T47D (cell line): ENCODE measurements at regions not wholly inside any gene's neighbourhood (a gene's known extent, or its start where the extent isn't known, plus 50 kb on each side); places are given as distances from the start of the nearest gene placed in this dataset.

Experiments
- DNase-seq, 2 experiments: peaks; one replicate each; pipeline versions ENCODE4 v3.0.0 to v3.0.0-alpha.2; 2011 to 2012; ENCODE audit warnings: low read depth in 1 of 2, low spot score in 1 of 2
- JUND ChIP-seq: IDR thresholded peaks from 2 replicates; pipeline ENCODE4 v1.6.1; 2012; ENCODE audit warnings: low read depth
- in situ Hi-C: cut with HindIII; loops from 2 replicates; pipeline ENCODE4 v1.10.0; 2016; ENCODE audit warnings: low sequenced_read_pairs, low pct_unique_long_range_greater_than_20kb

DNA sequence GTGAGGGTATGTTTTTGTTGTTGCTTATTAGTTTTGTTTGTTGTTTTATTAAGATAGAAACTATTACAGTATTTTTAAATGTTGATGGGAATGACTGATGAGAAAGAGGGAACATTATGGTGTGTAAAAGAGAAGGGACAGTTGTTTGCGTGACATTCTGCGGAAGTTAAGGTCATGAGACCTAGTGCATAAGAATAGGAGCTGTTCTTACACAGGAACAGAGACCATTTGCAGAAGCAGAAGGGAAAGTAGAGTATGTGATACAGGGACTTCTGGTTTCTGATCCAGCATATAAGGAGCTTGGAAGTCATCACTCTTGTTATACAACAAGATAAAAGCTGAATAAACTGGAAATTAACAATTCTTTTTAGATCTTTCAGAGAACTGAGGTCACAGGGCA lies 299.2 kb upstream of the API5 start:
- in situ Hi-C loops: no loop called here
- no peak for DNase-seq

GRCh38 chr11:43021466-43021865 lies 290.3 kb upstream of the API5 start:
- in situ Hi-C loops: no loop called here
- peak in 1 of 2 experiments; percentile 18 for DNase-seq
- no peak for TF ChIP-seq JUND

More for the DNA sequence above, 299.2 kb upstream of the API5 start:
- TF ChIP-seq JUND: no peak

DNA sequence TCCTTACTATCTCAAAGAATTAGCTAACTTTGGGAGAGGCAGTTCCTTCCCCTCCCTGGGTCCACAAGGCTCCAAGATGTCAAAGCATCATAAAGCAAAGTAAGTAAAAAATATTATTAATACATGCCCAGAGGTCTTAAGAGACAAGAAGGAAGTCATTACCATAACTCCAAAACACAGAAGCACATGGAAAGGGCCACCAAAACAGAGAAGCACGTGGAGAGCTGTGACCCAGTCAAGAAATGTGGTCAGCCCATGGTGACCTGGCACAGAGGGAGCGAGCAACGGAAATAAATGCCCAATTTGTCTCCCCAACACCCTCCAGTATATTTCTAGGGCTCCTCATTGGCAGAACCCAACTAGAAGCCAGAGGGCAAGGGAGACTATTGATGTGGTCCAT lies 277.5 kb upstream of the API5 start:
- TF ChIP-seq JUND: no peak
- no peak for DNase-seq
- in situ Hi-C loops: no loop called here

DNA sequence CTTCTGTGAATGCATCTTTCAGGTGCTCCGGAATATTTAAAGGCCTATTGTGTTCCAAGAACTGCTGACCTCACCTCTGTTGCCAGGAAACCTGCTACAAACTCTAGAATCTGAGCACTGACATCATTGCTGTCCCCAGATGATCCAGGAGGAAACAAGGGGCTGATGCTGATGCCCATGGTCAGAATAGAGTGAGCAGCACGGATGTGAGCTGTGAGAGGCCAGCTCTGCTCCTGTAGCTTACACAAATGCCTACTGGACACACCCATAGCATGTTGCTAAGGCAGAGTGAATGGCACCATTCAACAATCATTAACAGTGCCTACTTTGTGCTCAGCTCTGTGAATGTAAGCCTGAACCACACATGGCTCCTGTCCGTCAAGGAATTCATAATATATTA lies 276.7 kb upstream of the API5 start:
- DNase-seq: no peak
- in situ Hi-C loops: no loop called here
- no peak for TF ChIP-seq JUND

DNA sequence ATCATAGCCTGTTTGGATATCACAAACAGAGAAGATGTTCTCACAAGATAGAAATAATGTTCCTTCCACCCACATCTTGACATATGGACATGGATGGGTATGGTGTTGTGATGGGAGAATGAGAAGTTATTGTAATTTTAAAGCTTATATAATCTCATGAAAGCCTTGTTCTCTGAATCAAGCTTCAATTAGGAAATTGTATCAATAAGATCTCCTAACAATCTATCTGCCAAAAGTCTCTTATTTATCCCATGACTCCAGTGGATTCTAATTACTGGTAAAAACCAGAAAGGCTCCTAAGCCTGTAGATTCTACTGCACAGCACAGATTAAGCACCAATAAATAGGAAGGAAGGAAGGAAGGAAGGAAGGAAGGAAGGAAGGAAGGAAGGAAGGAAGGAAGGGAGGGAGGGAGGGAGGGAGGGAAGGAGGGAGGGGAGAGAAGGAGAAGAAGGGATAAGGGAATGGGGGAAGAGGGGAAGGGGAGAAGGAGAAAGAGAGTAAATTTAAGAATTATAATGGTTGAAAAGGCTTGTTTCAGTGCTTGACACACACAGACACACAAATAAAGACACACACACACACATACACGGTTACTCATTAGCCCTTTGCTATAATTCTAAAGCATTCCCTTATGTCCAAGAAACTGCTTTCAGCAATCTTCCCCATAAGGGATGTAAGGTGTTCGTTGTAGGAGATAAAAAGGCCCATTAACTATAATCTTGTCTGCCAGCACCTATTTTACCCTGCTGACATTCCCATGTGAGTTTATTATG lies 258.0 kb upstream of the API5 start:
- in situ Hi-C loops: no loop called here
- no peak for TF ChIP-seq JUND

GRCh38 chr11:43067681-43068080 lies 244.1 kb upstream of the API5 start:
- no peak for DNase-seq
- in situ Hi-C loops: no loop called here
- TF ChIP-seq JUND: no peak

More for the DNA sequence above, 258.0 kb upstream of the API5 start:
- no peak for DNase-seq

DNA sequence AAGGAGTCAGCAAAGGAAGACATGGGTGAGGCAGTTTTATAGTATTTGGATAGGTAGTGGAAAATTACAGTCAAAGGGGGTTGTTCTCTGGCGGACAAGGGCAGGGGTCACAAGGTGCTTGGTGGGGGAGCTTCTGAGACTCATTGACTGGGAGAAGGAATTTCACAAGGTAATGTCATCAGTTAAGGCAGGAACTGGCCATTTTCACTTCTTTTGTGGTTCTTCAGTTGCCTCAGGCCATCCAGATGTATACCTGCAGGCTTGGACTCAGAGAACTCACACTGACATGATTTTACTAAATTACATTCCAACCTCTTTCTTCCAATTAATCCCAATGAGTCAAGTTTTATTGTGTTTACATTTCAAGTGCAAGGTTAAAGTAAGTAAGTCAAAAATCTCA lies 240.5 kb upstream of the API5 start:
- in situ Hi-C loops: no loop called here
- DNase-seq: no peak
- no peak for TF ChIP-seq JUND

DNA sequence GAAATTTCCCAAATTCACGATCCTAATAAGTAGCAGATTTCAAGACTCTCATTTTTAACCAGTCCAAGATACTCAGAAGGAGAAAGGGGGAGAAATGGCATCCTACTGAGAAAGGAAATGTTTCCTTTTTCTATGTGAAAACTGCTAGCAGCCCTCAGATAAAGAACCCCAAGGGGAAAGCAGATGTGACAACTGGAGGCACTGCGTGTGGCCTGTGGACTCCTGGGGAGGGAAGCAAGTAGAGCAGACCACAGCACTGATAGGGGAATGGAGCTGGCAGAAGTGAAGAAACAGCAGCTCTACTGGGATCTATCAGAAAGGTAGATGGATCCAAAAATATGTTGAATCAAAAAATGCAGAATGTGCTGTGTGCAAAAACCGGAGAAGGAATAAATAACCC lies 239.7 kb upstream of the API5 start:
- TF ChIP-seq JUND: no peak
- in situ Hi-C loops: no loop called here
- no peak for DNase-seq

DNA sequence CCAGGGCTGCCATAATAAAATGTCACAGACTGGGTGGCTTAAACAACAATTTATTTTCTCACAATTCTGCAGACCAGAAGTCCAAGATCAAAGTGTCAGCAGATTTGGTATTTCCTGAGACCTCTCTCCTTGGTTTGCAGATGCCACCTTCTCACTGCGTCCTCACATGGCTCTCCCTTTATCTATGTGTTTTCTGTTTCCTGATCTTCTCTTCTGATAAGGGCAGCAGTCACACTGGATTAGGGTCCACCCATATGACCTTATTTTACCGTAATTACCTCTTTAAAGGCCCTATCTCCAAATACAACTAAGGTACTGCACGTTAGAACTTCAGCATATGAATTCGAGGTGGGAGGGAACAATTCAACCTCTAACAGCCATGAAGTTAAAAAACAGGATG lies 238.9 kb upstream of the API5 start:
- no peak for DNase-seq
- no peak for TF ChIP-seq JUND
- in situ Hi-C loops: no loop called here

DNA sequence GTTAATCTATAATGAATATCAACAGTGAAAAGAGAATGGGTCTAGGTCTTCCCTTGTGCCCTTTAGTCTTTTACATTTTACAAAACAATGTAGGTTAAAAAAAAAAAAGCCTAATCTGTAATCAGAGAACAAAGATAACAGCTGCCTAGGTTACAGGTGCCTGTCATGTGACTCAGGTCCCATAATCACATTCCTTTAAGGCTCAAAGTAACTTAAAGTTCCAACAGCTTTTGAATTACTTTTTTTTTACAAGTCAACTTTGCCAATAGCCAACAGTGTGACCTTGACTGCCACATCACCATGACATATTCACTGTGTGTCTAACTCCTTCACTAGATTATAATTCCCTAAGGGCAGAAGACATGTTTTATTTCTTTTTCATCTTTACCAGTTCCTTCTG lies 237.0 kb upstream of the API5 start:
- in situ Hi-C loops: no loop called here
- TF ChIP-seq JUND: no peak
- DNase-seq: no peak

DNA sequence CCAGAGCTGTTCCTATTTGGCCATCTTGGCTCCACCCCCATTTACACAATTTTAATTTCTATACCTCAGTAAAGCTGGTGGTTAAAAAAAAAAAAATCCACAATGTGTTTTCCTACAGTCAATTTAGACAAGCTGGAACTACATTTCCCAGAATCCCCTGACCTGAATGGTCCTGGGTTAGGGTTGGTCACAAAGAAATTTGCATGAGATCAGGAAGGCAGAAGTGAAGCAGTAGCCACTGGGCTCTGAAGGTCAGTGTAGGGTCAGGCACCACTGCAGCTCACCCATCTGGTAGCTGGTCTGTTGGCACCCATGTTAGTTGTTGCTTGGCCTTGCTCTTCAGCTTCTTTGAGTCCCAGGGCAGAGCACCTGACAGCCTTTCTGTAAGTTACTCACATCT lies 210.7 kb upstream of the API5 start:
- DNase-seq: no peak
- in situ Hi-C loops: no loop called here
- TF ChIP-seq JUND: no peak

- no peak for DNase-seq
- in situ Hi-C loops: no loop called here
- no peak for TF ChIP-seq JUND
Observed at GRCh38 chr11:43116071-43116470, 195.7 kb upstream of the API5 start.

DNA sequence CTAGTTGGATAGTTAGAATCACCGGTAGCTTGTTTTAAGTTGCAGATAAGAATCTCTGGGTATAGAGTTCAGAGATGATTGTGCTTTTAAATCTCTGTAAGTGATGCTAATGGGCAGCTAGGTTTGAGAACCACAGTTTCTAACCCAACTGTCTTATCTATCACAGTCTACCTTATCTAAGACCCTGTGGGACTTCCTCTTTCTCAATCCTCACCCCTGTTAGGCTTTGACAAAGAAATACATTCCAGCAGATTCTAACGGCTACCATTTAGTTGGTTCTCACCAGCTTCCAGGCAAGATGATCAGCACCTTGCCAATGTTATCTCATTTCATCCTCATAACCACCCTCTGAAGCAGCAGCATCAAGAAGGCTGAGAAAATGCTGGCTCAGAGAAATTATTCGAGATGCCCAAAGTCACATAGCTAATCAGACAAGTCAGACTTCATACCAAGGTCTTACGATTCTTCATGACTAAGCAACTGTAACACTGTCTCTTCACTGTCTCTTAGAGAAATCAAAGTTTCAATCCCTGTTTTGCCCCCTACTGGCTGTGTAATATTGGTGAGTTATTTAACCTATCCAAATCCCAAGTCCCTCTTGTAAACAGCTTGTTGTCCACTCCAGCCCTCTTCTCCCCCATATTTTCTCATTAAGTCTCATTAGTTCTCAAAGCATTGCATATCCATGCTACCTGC lies 192.4 kb upstream of the API5 start:
- in situ Hi-C loops: no loop called here
- DNase-seq: peak in 1 of 2 experiments; percentile 13
- no peak for TF ChIP-seq JUND
